AG04450 (cell line): ENCODE measurements at regions not wholly inside any gene's neighbourhood (a gene's known extent, or its start where the extent isn't known, plus 50 kb on each side); places are given as distances from the start of the nearest gene placed in this dataset.

Source experiments
- CTCF ChIA-PET: fragments of 300-600, 350-600 bp; formaldehyde crosslinking; extraction: SDS; loops from one replicate; lab custom pipeline; 2022; ENCODE audit warnings: antibody characterized with exemption, inconsistent platforms; lab: Charles Lee
- POLR2A ChIA-PET: fragments of 350-600 bp; formaldehyde crosslinking; extraction: SDS; loops from one replicate; lab custom pipeline; 2021; ENCODE audit warnings: antibody characterized with exemption, inconsistent platforms; lab: Yijun Ruan, JAX
- DNase-seq: peaks from one replicate; pipeline ENCODE4 v3.0.0-alpha.2; 2011; ENCODE audit warnings: low read depth, low spot score
- H3K27ac ChIP-seq: one replicate; pipeline ENCODE4 v1.5.1; 2012; ENCODE audit warnings: low read depth, low read length, control low read depth
- H3K27me3 ChIP-seq: one replicate; pipeline ENCODE4 v1.6.0; 2012; ENCODE audit warnings: low read length; ENCODE audit not compliant: control insufficient read depth, insufficient read depth
- H3K4me3 ChIP-seq: 2 replicates; pipeline ENCODE4 v1.5.1; 2011; ENCODE audit warnings: mild to moderate bottlenecking, low read depth, low read length, control low read depth
- H3K9me3 ChIP-seq: 2 replicates; pipeline ENCODE4 v1.5.1; 2012; ENCODE audit warnings: low read length; ENCODE audit not compliant: control insufficient read depth, insufficient read depth
- TF ChIP-seq, protein P1 (sequence below): IDR thresholded peaks from 2 replicates; pipeline ENCODE4 v1.5.1; 2011; ENCODE audit warnings: low read depth, low read length, control low read depth, inconsistent platforms

DNA sequence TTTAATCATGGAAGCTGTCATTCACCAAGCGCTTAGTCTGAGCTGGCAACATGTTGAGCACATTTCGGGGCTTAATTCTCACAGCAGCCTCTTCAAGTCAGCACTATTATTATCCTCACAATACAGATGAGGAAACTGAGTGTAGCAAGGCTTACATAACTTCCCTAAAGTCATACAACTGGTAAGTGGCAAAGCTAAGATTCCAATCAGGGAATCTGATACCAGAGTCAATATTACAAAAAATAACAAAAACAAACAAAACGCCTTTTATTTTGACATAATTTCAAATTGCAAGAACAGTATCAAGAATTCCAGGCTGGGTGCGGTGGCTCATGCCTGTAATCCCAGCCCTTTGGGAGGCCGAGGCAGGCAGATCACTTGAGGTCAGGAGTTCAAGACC lies 120.4 kb upstream of the DUSP21 start:
- DNase-seq: no peak
- POLR2A ChIA-PET: no interaction called here
- TF ChIP-seq, protein P1, sequence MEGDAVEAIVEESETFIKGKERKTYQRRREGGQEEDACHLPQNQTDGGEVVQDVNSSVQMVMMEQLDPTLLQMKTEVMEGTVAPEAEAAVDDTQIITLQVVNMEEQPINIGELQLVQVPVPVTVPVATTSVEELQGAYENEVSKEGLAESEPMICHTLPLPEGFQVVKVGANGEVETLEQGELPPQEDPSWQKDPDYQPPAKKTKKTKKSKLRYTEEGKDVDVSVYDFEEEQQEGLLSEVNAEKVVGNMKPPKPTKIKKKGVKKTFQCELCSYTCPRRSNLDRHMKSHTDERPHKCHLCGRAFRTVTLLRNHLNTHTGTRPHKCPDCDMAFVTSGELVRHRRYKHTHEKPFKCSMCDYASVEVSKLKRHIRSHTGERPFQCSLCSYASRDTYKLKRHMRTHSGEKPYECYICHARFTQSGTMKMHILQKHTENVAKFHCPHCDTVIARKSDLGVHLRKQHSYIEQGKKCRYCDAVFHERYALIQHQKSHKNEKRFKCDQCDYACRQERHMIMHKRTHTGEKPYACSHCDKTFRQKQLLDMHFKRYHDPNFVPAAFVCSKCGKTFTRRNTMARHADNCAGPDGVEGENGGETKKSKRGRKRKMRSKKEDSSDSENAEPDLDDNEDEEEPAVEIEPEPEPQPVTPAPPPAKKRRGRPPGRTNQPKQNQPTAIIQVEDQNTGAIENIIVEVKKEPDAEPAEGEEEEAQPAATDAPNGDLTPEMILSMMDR: no peak
- CTCF ChIA-PET: no interaction called here
- H3K4me3 ChIP-seq: no peak overlapping the region
- H3K27ac ChIP-seq: no peak overlapping the region
- no peaks in the 10 kb centered on the region for H3K9me3 ChIP-seq
- no peaks in the 10 kb centered on the region for H3K27me3 ChIP-seq

DNA sequence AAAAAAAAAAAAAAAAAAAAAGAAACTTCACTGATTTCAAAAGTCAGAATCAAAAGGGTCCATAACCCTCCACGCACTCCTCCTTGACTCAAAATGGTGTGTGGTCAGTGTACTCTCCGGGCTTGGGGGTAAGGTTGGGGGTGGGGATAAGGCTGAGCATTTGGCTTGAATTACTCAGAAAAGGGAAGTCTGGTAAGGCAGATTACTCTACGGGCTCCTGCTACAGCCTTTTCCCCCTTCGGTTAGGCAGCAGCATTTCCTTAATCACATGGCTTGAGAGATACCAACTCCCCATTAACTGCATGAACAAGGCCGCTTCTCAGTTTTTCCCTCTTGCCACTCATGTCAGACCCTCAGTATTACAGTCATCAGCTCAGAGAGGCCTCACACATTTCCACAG lies 135.4 kb upstream of the DUSP21 start:
- POLR2A ChIA-PET: no interaction called here
- no peaks in the 10 kb centered on the region for H3K27me3 ChIP-seq
- no peaks in the 10 kb centered on the region for H3K9me3 ChIP-seq
- CTCF ChIA-PET: no interaction called here
- no peak for DNase-seq
- TF ChIP-seq, protein P1: no peak
- no peak overlapping the region for H3K27ac ChIP-seq
- no peak overlapping the region for H3K4me3 ChIP-seq

DNA sequence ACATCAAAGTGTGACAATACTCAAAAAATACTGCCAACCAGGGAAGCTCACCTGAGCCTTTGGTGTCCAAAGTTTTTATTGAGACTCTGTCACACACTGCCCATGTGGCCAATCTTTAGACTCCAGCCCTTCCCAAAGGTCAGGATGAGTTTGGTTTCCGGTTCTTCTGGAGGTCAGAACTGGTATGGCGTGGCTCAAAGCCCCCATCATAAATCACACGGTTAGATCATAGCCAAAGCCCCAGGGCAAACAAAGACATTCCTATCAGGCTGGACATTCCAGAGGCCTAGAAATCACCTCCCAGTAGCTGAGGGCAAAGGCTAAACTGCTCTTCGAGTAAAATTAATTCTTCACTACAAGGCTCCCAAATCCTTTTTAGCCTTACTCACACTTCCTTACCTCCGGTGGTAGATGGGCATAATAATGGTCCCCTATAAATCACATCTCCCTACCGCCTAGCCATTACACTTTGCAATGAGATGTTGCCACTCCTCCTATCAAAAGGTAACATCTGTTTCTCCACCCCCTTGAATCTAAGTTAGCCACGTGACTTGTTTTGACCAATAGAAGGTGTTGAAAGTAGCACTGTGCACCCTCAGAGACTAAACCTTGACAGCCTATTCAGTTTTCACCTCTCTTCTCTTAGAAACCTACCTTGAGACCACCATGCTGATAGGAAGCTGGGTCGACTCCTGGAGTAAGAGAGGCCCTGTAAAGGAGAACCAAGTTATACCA lies 137.8 kb upstream of the DUSP21 start:
- ChIA-PET CTCF (no interaction called here), POLR2A (no interaction called here)
- TF ChIP-seq, protein P1: no peak
- no peak overlapping the region for H3K4me3 ChIP-seq
- no peaks in the 10 kb centered on the region for H3K9me3 ChIP-seq
- H3K27ac ChIP-seq: no peak overlapping the region
- DNase-seq: no peak
- H3K27me3 ChIP-seq: no peaks in the 10 kb centered on the region

DNA sequence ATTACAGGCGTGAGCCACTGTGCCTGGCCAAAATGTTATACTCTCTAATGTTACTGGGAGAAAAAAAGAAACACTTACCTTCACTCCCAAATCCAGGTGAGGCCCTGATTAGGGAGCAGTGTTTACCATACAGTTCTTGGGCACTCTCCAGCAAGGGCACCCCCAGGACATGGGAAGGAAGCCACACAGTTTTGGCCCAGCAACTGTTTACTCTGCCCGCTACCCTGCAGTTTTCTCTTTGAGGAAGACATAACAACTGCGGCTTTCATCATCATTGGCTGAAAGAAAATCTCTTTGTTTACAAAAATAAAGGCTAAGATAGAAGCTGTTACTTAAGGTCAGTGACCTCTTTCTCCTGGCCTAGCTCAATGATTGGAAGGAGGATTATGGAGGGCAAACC lies 145.5 kb upstream of the DUSP21 start:
- ChIA-PET POLR2A (no interaction called here), CTCF (no interaction called here)
- Histone ChIP-seq H3K27me3 (no peaks in the 10 kb centered on the region), H3K27ac (no peak overlapping the region), H3K4me3 (no peak overlapping the region), H3K9me3 (no peaks in the 10 kb centered on the region)
- DNase-seq: no peak
- TF ChIP-seq, protein P1: no peak

DNA sequence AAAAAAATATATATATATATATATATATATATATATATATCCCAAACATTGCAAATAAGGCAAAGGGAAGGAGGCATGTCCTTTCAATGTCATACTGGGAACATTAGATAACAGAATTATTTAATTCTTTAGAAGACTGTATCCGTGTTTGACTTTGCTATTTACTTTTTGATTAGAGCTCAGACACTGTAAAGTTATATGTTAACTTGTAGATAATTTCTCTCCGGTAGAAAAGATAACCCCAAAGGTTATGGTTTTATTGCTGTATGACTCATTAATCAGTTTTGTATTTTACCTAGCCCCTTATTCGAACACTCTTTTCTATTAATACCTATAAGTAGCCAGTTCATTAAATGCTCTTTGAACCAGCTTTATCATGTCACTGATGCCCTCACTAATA lies 150.6 kb upstream of the DUSP21 start:
- TF ChIP-seq, protein P1: no peak
- H3K27me3 ChIP-seq: no peaks in the 10 kb centered on the region
- DNase-seq: no peak
- no peak overlapping the region for H3K4me3 ChIP-seq
- ChIA-PET CTCF (no interaction called here), POLR2A (no interaction called here)
- no peaks in the 10 kb centered on the region for H3K9me3 ChIP-seq
- no peak overlapping the region for H3K27ac ChIP-seq
